SK-N-MC (cell line): ENCODE measurements at regions not wholly inside any gene's neighbourhood (a gene's known extent, or its start where the extent isn't known, plus 50 kb on each side); places are given as distances from the start of the nearest gene placed in this dataset.

ENCODE experiments used
- FOXP2 ChIP-seq: optimal IDR thresholded peaks from 2 replicates; pipeline ENCODE3; 2011; ENCODE audit warnings: mild to moderate bottlenecking, moderate library complexity; ENCODE audit not compliant: insufficient read depth; ENCODE audit errors: extremely low read length, control extremely low read depth
- POLR2AphosphoS5 ChIP-seq: IDR thresholded peaks from 2 replicates; pipeline ENCODE4 v1.6.1; 2012; ENCODE audit warnings: mild to moderate bottlenecking, low read depth, low read length, borderline replicate concordance

DNA sequence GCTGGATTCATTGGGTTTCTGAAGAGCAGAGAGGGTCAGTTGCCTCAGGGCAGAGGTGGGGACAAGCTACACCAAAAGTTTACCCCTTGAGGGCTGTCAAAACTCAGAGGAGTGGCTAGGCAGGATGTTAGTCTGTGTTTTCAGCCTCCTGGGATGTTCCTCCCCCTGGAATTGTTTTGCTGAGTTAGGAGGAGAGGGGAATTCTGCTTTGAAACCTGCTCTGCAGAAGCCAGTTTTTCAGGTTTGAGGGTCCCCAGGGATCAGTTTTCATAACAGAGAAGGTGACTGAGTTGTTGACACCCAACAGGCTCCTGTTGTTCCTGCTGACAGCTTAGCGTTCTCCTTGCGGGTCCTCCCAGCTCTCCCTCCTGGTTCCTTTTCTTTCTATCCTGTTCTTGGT is 121.9 kb upstream of the TMTC4 start:
- TF ChIP-seq POLR2AphosphoS5 (no peak), FOXP2 (no peak)
